AG04449 (cell line): ENCODE measurements at regions not wholly inside any gene's neighbourhood (a gene's known extent, or its start where the extent isn't known, plus 50 kb on each side); places are given as distances from the start of the nearest gene placed in this dataset.

Experiments
- CTCF ChIA-PET: fragments of 350-600 bp; formaldehyde crosslinking; extraction: SDS; loops from one replicate; lab custom pipeline; 2021; ENCODE audit warnings: antibody characterized with exemption; lab: Yijun Ruan, JAX
- POLR2A ChIA-PET: fragments of 400-600, 350-600 bp; formaldehyde crosslinking; extraction: SDS; loops from one replicate; lab custom pipeline; 2020; ENCODE audit warnings: antibody characterized with exemption, inconsistent platforms; lab: Yijun Ruan, JAX
- DNase-seq: peaks from one replicate; pipeline ENCODE4 v3.0.0-alpha.2; 2010; ENCODE audit warnings: low read depth, low spot score
- H3K4me3 ChIP-seq: 2 replicates; pipeline ENCODE4 v1.5.1; 2011; ENCODE audit warnings: low read depth, mild to moderate bottlenecking, control low read depth, low read length
- TF ChIP-seq, protein P1 (sequence below): IDR thresholded peaks from one replicate; pipeline ENCODE4 v1.5.1; 2011; ENCODE audit warnings: mild to moderate bottlenecking, moderate library complexity, low read length, control low read depth, inconsistent platforms; ENCODE audit not compliant: insufficient read depth; ENCODE audit errors: missing control alignments

DNA sequence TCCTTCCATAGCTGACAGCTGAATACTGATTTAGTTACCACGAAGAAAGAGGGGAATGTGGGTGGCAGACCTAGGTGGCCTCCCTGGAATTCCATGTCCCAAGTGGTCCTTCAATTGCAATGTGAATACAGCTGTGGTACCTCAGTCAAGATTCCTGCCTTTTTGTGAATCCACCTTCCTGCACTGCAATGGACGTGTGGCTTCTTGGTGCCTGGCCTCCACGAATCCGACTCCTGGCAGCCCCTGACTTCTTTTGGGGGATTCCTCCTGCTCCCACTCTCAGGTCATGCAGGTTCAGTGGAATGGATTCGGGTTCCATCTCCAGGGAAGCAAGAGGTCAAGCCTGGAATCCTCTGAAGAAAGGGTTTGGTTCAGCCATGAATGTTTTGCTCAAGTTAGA, 117.8 kb downstream of the DACT2 start:
- DNase-seq, result no peak
- TF ChIP-seq, protein P1, sequence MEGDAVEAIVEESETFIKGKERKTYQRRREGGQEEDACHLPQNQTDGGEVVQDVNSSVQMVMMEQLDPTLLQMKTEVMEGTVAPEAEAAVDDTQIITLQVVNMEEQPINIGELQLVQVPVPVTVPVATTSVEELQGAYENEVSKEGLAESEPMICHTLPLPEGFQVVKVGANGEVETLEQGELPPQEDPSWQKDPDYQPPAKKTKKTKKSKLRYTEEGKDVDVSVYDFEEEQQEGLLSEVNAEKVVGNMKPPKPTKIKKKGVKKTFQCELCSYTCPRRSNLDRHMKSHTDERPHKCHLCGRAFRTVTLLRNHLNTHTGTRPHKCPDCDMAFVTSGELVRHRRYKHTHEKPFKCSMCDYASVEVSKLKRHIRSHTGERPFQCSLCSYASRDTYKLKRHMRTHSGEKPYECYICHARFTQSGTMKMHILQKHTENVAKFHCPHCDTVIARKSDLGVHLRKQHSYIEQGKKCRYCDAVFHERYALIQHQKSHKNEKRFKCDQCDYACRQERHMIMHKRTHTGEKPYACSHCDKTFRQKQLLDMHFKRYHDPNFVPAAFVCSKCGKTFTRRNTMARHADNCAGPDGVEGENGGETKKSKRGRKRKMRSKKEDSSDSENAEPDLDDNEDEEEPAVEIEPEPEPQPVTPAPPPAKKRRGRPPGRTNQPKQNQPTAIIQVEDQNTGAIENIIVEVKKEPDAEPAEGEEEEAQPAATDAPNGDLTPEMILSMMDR, result no peak
- ChIA-PET CTCF (interaction anchor here (0.9 kb wide), 1 partner anchor 49 kb away, joined by 3 read pairs; no protein-coding TSS in a partner anchor), POLR2A (no interaction called here)
- H3K4me3 ChIP-seq, result no peak overlapping the region

DNA sequence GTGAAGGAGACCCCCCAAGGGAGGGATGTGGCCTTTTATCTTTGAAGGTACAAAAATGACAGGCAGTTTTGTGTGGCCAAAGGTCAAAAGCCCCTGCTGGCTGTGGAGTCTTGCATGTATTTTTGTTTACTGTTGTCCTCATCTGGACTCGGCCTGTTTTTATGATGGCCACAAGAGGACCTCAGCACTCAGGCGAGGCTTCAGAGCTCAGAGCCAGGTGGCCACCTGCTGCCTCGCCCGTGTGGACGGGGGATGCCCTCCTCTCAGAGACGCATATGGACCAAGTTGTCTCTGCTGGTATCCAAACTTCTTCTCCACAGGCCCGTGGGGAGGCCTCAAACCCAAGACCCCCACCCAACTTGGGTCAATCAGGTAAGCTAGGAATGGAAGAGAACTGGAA, 118.2 kb downstream of the DACT2 start:
- ChIA-PET POLR2A (no interaction called here), CTCF (no interaction called here)
- TF ChIP-seq, protein P1, result no peak
- no peak for DNase-seq
- H3K4me3 ChIP-seq, result no peak overlapping the region

DNA sequence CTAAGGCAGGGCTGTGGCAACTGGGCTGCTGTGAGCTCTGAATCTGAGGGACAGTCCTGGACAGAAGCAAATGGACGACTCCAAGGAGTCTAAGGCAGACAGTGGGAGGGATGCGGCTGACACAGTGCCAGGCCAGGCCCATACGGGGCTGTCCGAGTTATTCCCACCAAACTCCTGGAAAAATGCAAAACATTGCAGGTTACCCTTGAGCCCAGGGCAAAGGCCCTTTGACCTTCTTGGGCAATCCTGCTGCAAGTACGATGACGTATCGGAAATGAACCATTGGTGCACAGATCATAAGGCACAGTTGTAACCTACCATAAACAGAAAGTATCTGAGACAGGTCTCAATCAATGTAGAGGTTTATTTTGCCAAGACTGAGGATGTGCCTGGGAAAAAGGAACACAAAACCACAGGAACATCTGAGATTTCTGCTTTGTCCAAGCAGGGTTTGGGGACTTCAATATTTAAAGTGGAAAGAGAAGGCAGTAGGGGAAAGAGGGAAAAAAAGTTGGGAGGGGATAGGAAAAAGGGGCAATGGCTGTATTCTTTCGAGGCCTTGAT, 118.9 kb downstream of the DACT2 start:
- no peak for DNase-seq
- ChIA-PET POLR2A (no interaction called here), CTCF (no interaction called here)
- TF ChIP-seq, protein P1, result no peak
- no peak overlapping the region for H3K4me3 ChIP-seq

DNA sequence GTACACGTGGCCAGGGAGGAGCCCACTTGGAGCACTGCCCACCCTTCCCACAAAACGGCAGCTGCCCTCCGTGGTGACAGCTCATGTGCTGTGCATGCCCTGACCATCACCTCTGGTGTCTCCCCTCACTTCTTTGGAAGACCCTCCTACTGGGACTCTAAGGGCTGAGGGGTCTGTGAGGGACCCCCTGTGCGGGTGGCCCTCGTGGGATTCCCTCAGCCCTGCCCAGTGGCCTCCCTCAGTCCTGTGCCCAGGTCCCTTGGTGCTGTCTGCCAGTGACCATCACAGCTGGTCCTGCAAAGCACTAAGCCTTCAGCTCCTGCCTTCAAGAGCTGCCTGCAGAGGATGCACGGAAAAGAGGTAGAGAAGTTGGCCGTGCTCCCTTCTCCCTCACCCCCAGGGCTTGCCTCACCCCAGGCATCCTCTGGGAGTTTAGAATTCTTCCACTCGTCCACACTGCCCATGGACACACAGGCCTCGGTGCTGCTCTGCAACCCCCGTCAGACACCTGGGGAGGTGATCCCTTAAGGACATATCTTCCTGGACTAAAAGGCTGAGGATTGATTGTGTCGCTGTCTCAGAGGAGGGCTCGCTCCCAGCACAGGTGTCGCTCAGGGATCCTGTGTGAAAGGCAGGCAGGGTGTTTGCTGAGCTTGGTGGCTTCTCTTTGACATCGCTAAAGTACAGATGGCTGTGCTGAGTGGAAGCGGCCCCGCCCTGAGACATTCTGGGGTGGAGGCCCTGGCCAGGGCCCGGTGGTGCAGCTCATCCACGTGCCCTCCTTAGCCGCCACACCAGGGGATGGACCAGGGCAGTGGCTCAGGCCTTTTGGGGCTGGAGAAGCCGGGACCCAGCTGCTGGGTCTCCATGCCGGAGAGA, 119.5 kb upstream of the FRMD1 start:
- ChIA-PET CTCF (no interaction called here), POLR2A (no interaction called here)
- H3K4me3 ChIP-seq, result no peak overlapping the region
- TF ChIP-seq, protein P1, result no peak
- DNase-seq, result no peak

DNA sequence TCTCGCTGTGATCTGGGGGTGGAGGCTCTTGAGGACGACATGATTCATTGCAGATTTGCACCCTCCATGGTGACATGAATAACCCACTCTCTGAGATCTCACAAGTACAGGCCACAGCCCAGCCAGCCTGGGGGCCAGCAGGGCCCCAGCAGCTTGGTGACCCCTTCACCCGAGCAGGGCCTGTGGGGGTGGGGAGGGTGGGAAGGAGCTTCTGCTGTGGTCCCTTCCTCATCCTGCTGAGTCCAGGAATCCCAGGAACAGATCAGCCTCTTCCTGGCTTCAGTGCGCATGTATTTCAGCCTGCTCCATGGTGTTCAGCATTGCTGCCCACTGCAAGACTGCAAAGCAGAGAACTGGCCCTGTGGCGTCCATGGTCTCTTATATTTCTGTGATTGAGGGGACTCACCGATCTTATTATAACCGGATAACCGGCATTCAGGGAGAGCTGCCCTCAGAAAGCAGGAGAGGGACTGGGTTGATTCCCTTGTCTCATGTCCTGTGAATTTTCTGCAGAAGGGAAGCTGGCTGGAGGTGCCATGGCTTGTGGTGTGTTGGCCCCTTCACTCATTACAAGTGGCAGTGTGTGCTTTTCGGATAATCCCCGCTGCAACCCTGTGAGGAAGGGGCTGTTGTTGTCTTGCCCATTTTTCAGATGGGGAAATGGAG, 118.8 kb upstream of the FRMD1 start:
- no peak for DNase-seq
- CTCF ChIA-PET, result no interaction called here
- no peak overlapping the region for H3K4me3 ChIP-seq
- POLR2A ChIA-PET, result no interaction called here
- TF ChIP-seq, protein P1, result no peak
